GM18498 (cell line): ENCODE measurements at regions not wholly inside any gene's neighbourhood (a gene's known extent, or its start where the extent isn't known, plus 50 kb on each side); places are given as distances from the start of the nearest gene placed in this dataset.
"Not testable (repeated sequence)": the region's sequence is repeated elsewhere in the genome, so short reads cannot be mapped to it uniquely, and the experiment has no call there.

ENCODE experiments used
- ATAC-seq: cut with Tn5 transposase; IDR thresholded peaks from one replicate; pipeline ENCODE4 v1.9.1; 2021; ENCODE audit warnings: mild to moderate bottlenecking, moderate library complexity; ENCODE audit not compliant: unreplicated experiment

DNA sequence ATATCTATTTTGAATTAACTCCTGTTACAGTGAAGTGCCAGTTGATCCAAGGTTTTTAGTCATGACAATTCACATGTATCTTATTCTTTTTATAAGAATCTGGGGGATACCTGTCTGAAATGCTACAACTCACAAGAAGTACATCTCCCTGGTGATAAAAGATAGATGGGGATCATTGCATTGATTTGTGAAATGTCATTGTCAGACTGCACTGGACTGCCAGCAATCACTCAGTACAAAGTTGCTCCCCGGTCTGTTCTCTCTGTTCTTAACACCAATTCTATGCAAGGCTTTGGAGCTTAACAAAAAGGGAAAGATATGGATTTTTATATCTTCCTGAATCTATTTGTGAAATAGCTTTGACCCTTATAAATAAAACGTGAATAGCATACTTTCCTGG is 171.8 kb upstream of the PCSK5 start:
- ATAC-seq = no peak

DNA sequence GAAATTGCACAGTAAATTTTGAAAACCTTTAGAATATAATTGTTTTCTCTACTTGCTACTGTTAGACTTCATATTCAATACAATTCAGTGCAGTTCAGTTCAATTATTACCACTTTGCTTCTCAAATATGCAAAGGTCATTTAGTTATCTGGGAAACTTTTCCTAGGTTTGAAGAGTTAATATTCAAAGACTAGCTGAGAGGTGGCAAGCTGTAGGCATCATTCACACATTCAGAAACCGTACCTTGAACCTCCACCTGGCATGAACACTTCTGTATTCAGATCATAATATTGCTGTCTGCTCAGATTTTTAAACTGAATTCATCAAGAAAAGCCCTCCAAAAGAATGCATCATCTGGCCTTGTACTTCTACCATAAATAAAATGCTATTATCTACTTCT is 162.1 kb upstream of the PCSK5 start:
- no peak for ATAC-seq

DNA sequence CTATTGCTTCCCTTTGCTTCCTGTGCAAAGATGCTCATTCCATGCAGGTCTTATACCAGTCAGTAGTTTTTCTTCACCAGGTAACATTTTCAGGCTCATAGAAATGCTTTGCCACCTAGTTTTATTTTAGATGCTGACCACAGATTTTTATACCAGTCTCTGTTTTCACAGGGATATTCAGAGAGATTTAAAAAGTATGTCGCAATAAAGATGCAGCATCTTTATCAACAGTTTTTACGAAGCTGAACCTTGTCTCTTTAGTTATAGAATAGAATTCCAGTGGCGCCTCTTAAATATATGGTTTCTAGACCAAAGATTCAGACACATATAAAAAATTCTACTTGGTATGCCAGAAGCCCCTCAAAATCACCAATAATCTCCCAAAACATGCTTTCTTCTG is 155.7 kb upstream of the PCSK5 start:
- no peak for ATAC-seq

DNA sequence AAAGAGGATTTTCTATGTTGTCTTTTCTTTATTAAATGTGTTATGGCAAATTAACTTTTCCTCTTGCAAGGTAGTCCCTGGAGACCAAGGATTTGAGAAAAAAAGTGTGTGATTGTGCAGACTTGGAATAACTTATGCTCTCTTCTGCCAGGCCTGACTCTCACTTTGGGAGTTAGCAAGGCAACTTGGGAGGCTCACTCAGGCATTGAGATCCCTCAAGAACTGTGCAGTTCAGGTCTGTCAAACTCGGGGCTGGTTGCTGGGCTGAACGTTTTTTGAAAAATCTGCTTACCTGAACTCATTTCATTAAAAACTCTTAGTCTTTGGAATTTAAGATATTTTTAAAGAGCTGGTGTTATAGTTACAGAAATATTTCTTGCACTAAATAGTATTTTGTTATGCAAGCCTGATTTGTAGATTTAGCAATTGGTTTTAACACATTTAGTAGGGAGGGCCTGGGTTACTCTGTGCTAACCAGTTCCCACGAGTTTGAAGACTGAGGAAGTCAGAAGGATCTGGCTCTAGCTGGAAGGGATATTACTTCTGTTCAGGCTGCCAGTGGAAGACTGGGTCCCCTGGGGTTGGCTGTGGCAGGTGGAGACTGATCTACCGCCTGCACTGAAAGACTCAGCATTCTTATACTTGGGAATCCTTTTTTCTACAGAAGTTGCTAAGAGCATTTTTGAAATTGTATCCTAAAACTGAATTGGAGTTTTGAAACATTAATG is 150.4 kb upstream of the PCSK5 start:
- ATAC-seq = no peak

DNA sequence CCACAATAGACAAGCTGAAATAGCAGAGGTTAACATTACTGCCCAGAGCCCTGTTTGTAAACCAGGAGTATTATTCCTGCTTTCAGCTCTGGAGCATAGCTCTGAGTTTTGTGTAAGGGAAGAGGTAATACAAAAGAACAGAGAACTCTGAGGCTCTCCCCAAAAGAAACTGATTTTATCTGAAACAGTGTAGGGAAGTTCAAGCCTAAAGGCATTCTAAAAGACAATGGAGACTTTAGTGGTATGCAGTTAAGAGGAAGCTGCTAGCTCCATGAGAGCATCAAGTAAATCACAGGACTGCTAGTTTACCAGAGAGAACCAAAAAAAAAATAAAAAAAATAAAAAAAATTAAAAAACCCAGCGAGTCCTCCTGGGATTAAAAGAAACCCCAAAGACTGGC is 146.6 kb upstream of the PCSK5 start:
- ATAC-seq = no peak

DNA sequence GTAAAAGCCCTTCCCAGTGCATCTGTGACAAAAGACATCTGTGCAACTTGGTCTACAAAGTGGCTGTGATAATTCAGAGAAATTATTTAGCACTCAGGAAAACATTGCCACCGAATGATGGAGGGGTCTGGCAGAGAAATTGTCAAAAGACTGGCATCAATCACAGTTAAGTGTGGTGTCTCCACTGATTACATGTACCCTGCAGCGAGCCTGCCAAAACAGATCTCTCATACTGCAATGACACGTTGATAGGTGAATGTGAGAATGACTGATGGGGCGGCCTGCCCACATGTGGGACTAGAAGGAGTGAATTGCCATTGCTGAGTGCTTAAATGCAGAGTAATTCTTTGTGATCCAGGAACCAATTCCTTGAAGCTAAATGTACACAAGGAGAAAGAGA is 136.4 kb upstream of the PCSK5 start:
- ATAC-seq = no peak

DNA sequence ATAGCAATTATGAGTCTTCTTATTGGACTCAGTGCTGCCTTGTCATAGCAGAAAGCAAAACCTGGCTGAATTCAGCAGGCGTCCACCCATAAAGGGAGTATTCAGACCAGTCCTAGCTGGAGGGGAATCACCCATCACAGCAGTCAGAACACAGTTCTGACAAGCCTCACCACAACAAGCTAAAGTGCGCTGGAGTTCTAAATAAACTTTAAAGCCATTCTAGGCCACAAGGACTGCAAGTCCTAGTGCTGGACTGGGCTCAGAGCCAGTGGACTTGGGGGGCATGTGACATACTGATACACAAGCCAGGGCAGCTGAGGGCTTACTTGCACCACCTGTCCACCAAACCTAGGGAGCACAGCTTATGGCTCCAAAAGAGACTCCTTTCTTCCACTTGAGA is 115.3 kb upstream of the PCSK5 start:
- ATAC-seq = no peak

DNA sequence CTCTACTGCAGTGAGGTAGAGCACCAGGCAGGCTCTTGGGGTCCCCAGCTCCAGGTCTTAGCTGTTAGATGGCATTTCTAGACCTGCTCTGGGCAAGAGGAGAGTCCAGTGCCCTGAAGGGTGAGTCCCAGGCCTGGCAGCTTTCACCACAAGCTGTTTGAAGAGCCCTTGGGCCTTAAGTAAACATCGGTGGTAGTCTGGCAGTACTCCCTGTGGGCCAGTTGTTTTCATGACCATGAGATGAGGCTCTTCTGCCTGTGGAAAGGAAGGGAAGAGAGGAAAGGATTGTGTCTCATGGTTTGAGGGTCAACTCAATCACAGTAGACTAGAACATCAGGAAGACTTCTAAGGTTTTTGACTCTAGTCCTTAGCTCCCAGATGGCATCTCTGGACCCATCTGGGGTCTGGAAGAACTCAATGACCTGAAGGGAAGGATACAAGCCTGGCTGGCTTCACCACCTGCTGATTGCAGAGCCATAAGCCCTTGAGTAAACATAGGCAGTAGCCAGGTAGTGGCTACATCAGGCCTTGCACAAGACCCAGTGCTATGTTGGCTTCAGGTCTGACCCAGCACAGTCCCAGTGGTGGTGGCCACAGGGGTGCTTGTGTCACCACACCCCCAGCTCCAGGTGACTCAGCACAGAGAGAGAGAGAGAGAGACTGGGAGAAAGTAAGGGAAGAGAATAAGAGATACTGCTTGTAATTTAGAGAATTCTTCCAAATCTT is 114.3 kb upstream of the PCSK5 start:
- ATAC-seq = no peak

DNA sequence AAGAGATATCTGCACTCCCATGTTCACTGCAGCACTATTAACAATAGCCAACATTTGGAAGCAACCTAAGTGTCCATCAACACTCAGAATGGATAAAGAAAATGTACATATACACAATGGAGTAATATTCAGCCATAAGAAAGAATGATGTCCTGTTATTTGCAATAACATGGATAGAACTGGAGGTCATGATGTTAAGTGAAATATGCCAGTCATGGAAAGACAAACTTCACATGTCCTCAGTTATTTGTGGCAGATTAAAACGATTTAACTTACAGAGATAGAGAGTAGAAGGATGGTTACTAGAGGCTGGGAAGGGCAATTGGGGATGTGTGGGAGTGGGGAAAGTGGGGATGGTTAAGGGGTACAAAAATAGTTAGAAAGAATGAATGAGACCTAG is 110.3 kb upstream of the PCSK5 start:
- ATAC-seq = no peak

DNA sequence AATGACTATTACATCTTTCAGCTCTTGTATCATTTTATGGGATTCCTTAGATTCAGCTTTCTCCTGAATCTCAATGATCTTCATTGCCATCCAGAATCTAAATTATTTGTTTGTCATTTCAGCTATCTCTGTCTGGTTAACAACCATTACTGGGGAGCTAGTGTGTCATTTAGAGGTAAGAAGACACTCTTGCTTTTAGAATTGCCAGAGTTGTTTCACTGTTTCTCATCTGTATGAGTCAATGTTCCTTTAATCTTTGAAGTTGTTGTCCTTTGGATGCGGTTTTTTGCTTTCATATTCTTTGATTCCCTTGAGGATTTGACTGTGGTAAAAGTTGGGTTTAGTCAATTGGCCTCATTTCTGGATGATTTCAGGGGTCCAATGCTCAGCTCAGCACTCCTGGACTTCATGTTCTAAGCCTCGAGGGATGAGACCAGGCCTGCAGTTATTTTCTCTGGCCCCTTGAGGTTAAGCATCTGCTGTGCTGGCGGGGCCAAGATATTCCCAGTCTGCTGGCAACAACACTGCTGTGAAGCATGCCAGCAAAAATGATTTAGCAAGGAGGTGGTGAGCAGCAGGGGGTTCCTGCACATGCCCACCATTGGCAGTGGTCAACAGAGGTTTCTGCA is 102.4 kb upstream of the PCSK5 start:
- ATAC-seq = no peak

DNA sequence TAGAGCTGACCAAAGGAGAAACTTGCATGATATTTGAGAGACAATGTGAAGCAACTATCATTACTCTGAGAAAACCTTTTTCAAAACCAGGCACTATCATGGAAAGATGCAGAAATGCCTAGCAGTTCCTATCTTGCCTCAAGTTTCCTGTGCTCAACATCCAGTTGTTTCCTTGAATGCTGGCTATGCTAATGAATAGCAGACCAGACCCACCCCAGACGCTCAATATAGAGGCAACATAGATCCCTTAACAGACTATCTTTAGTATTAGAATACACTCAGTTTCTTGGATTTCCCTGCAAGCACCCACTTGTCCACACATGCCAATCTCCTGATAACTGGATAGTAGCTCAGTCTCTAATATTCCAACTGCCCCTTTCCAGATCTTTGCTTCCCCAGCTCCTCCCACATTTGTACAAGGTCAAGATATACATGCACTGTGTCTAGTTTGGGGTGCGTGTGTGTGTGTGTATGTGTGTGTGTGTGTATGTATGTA is 93.3 kb upstream of the PCSK5 start:
- ATAC-seq = no peak

DNA sequence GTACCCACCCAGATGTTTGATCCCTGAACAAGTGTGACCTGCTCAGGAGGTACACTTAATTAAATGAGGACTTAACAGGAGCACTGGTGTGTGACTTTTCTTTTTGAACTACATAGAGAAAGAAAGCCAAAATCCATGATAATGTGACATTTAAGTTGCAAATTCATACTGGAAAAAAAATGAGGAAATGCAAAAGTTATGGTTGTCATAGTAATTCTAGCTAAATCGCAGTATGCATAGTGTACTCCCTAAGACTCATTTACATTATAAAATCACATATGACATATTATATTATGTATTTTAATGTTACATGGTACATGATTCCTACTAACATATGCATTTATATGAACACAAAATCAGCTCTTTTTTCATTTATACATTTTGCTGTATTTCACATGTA is 92.0 kb upstream of the PCSK5 start:
- no peak for ATAC-seq

DNA sequence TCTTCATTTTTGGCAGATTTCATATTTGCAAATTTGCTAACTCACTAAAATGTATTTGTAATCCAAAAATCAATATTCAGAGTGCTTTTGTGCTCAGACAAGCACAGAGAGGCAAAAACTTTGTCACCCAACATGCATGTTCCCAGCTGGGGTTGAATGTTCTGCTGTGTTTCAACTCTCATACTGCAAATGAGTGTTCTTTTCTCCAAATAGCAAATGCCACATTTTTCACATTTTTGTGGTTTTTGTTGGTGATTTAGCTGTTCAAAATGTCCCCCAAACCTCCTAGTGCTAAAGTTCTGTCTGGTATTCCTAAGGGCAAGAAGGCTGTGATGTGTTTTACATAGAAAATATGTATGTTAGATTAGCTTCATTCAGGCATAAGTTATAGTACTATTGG is 87.3 kb upstream of the PCSK5 start:
- no peak for ATAC-seq

DNA sequence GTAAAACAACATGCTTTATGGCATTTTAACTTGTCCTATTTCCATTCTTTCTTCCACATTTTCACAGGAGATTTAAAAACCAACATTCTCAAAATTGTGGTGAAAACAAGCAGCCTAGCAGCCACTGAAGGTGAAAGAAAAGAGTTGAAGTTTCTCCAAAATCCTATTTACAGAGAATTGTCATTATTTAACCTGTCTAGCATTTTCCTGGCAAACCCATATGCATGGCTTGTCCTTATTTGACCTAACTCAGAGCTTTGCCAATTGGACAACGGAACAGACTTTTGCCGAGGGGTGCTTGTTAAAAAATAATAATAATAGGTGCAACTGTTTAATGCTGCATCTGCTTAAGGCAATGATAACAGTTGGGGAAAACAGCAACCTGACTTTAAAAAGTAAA is 80.4 kb upstream of the PCSK5 start:
- no peak for ATAC-seq

DNA sequence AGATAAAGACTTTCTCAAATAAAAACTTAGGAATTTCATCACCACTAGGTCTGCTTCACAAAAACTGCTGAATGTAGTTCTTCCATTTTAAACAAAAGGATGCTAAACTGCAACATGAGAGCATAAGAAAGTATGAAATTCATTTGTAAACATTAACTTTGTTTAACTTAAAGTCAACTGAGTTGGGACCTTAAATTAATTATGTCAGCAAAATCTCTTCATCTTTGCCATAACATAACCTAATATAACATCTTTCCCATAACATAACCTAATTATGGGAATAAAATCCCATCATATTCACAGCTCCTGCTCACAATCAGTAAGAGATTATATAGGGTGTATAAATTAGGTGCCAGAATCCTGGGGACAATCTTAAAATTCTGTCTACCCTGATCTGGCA is 78.8 kb upstream of the PCSK5 start:
- no peak for ATAC-seq

DNA sequence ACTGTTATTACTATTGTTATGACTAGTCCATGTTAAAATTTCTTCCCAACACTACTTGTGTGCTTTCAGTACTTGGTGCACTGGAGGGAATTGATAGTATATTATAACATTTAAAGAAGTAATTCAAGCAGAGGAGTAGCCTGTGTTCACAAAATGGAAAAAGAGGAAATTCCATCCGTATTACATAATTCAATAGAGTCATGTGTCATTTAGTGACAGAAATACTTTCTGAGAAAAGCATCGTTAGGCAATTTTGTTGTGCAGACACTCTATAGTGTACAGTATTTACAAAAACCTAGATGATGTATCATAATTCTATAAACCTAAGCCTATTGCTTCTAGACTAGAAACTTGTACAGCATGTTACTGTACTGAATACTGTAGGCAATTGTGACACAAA is 78.3 kb upstream of the PCSK5 start:
- no peak for ATAC-seq

DNA sequence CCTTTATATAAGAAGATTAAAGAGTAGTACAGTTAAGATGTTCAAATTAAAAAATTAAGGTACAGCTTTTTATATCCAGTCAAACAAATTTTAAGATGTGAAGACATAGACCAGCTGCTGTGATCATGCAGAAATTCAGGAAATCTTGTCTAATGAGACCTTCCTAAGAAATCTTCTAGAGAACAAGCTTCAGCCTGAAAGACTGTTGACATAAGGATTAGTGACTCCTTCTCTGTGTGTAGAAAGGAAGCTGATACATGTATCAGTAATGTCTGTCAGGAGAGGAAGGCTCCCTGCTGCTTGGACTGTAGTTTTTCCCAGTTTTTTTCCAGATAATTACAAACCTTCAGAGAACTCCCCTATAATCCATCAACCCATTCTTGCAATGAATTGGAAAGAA is 75.8 kb upstream of the PCSK5 start:
- no peak for ATAC-seq

DNA sequence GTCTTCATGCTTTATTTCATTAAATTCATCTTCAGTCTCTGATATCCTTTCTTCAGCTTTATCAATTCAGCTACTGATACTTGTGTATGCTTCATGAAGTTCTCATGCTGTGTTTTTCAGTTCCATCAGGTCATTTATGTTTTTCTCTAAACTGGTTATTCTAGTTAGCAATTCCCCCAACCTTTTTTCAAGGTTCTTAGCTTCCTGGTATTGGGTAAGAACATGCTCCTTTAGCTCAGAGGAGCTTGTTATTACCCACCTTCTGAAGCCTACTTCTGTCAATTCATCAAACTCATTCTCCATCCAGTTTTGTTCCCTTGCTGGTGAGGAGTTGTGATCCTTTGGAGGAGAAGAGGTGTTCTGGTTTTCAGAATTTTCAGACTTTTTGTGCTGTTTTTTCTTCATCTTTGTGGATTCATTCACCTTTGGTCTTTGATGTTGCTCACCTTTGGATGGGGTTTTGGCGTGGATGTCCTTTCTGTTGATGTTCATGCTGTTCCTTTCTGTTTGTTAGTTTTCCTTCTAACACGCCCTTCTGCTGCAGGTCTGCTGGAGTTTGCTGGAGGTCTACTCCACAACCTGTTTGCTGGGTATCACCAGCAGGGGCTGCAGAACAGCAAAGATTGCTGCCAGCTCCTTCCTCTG is 69.9 kb upstream of the PCSK5 start:
- not testable (repeated sequence) for ATAC-seq

DNA sequence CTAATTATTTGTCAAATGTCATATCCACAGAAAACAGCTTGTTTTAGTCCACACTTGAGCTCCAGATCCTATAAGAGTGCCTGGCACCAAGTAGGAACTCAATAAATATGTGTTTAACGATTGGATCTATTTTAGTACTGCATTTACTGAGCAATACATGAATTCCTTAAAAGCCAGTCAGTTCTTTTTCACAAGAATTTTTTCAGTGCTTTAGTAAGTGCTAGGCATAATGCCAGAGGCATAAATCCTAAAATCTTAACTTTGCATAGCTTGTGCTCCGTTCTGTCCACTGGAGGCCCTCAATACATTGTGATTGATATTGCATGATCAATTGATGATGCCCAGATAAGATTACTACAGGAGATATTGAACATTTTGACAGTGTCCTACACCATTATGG is 67.3 kb upstream of the PCSK5 start:
- ATAC-seq = no peak

DNA sequence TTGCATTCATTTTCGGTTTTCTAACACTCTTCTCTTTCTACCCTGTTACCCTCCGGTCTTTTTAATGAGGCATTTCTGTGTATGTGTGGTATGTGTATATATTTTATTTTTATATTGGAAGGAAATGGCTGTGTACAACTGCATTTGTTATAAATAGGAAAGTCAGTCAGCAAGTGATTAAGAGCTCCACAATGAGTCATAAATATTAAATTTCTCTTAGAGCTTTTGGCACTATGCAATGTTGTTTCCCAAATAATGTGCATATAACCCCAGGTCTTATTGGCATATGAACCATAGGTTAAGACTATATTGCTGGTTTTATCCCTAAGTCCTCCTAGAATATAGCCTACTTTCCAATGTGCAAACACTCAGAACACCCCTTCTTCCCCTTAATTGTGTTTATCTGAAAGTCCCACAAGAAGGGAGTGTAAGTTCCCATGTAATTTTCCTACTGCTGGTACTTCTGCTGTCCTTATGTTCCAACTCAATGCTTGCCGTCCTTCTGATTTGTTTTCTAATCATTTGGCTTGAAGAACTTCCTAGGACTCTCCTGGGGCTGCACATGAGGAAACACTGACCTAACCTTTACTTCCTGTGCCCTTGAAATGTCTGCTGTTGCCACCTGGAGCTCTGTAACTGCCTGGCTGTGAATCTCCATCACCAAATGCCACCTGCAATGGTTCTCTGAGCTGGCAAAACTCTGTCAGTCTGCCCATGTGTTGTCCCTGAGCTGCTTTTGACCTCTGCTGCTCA is 65.5 kb upstream of the PCSK5 start:
- ATAC-seq = no peak

DNA sequence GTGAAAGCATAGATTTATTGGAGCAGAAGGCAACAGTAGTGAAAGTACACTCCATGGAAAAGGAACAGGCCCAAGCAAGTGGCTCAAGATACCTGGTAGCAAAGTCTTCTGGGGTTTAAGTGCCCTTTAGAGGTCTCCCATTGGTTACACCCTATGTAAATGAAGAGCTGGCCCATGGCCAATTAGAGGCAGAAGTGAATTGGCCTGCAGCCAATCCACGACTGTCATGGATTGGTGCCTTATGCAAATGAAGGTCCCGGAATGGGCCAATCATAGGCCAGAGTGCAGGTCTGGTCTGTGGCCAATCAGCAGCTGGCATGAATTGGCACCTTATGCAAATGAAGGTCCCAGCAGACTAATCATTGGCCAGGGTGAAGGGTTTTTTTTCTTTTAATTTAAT is 64.2 kb upstream of the PCSK5 start:
- no peak for ATAC-seq
